Stomach (tissue), 4 donors: ENCODE measurements at regions not wholly inside any gene's neighbourhood (a gene's known extent, or its start where the extent isn't known, plus 50 kb on each side); places are given as distances from the start of the nearest gene placed in this dataset.

Source experiments
- CTCF ChIP-seq, 7 experiments: fragments of 450-650 bp in 4 of 7; fragments of 200-600 bp in 3 of 7; sonication (generic) in 3 of 7; IDR thresholded peaks; one replicate each; pipeline ENCODE4 v1.5.1; 2016 to 2019; ENCODE audit warnings: antibody characterized with exemption in 7 of 7, control low read depth in 2 of 7, mild to moderate bottlenecking in 1 of 7
- POLR2A ChIP-seq, 4 donors: fragments of 450-650 bp; IDR thresholded peaks; one replicate each; pipeline ENCODE4 v1.6.1; 2016; ENCODE audit warnings: antibody characterized with exemption in 4 of 4, control low read depth in 2 of 4, mild to moderate bottlenecking in 1 of 4, moderate library complexity in 1 of 4

DNA sequence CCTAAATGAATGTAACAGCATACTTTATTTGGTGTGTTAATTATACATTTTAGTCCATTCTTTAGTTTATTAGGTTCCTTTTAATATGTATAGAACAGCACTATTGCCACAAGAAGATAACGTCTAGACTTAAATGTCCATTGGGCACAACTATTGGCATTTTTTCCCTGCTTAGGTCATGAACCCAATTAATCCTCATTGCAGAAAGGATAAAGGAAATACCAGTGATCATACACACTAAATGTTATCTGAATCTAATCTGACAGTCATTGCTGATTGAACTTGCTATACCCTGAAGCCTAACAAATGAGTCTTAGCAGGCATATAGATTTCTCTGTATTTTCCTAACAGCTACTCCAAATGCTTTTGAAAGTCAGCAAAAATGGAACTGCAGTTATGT, 2250.0 kb upstream of the AGA start:
- TF ChIP-seq POLR2A (IDR thresholded peaks at IDR 0.05), result no peak
- TF ChIP-seq CTCF (IDR thresholded peaks at IDR 0.05), result no peak
